WTC11 (cell line): ENCODE measurements at regions not wholly inside any gene's neighbourhood (a gene's known extent, or its start where the extent isn't known, plus 50 kb on each side); places are given as distances from the start of the nearest gene placed in this dataset.

Experiments
- ATAC-seq: fragments of 200-7000 bp; cut with Tn5 transposase; 2 replicates; pipeline ENCODE4 v1.10.0; 2021; ENCODE audit warnings: mild to moderate bottlenecking, moderate library complexity
- CTCF ChIA-PET: fragments of 300-600 bp; sonication (Branson Sonifier 250); formaldehyde crosslinking; loops from one replicate; lab custom pipeline; 2021; ENCODE audit warnings: antibody characterized with exemption; lab: Charles Lee
- POLR2A ChIA-PET: fragments of 350-600 bp; sonication (Branson Sonifier 250); formaldehyde crosslinking; loops from one replicate; lab custom pipeline; 2021; ENCODE audit warnings: antibody characterized with exemption; lab: Charles Lee
- DNase-seq: peaks from one replicate; pipeline ENCODE4 v3.0.0; 2021; ENCODE audit warnings: low spot score
- H3K27ac Mint-ChIP-seq: 2 replicates; pipeline ENCODE4 v1.8.0; 2021; ENCODE audit warnings: mixed read lengths
- H3K27me3 Mint-ChIP-seq: 2 replicates; pipeline ENCODE4 v1.8.0; 2021; ENCODE audit warnings: low read depth, mild to moderate bottlenecking, moderate library complexity, mixed read lengths
- H3K36me3 Mint-ChIP-seq: 2 replicates; pipeline ENCODE4 v1.8.0; 2021; ENCODE audit warnings: mixed read lengths
- H3K4me1 Mint-ChIP-seq: 2 replicates; pipeline ENCODE4 v1.8.0; 2022; ENCODE audit warnings: mixed read lengths
- H3K4me3 Mint-ChIP-seq: 2 replicates; pipeline ENCODE4 v1.8.0; 2021; ENCODE audit warnings: mild to moderate bottlenecking, moderate library complexity, mixed read lengths
- H3K9me3 Mint-ChIP-seq: 2 replicates; pipeline ENCODE4 v1.8.0; 2021; ENCODE audit warnings: mixed read lengths
- ATF6 ChIP-seq: sonication (generic); formaldehyde crosslinking; IDR thresholded peaks from 2 replicates; pipeline ENCODE4 v1.8.1; 2023; ENCODE audit warnings: mild to moderate bottlenecking, missing genetic modification reagents
- CREB1 ChIP-seq: sonication (generic); formaldehyde crosslinking; IDR thresholded peaks from 2 replicates; pipeline ENCODE4 v1.8.0; 2023; ENCODE audit warnings: mild to moderate bottlenecking, missing genetic modification reagents
- E2F1 ChIP-seq: sonication (generic); formaldehyde crosslinking; IDR thresholded peaks from 2 replicates; pipeline ENCODE4 v1.8.0; 2022; ENCODE audit warnings: mild to moderate bottlenecking, missing genetic modification reagents
- EMX1 ChIP-seq: fragments of 250-450 bp; sonication (Bioruptor Pico); IDR thresholded peaks from 2 replicates; pipeline ENCODE4 v1.8.0; 2021; ENCODE audit warnings: mild to moderate bottlenecking
- HMGXB4 ChIP-seq: sonication (generic); formaldehyde crosslinking; IDR thresholded peaks from 2 replicates; pipeline ENCODE4 v1.8.1; 2023; ENCODE audit warnings: mild to moderate bottlenecking, moderate library complexity, missing genetic modification reagents
- MAX ChIP-seq: sonication (generic); formaldehyde crosslinking; IDR thresholded peaks from 2 replicates; pipeline ENCODE4 v1.8.0; 2022; ENCODE audit warnings: mild to moderate bottlenecking, missing genetic modification reagents
- MXD4 ChIP-seq: fragments of 250-450 bp; sonication (Bioruptor Pico); IDR thresholded peaks from 2 replicates; pipeline ENCODE4 v1.8.0; 2021; ENCODE audit warnings: mild to moderate bottlenecking, moderate library complexity, borderline replicate concordance
- NFYB ChIP-seq: sonication (generic); formaldehyde crosslinking; conservative IDR thresholded peaks from 2 replicates; pipeline ENCODE4 v1.8.0; 2022; ENCODE audit warnings: low read depth, missing genetic modification reagents
- SMAD3 ChIP-seq: sonication (generic); formaldehyde crosslinking; IDR thresholded peaks from 2 replicates; pipeline ENCODE4 v1.8.0; 2022; ENCODE audit warnings: missing genetic modification reagents, mild to moderate bottlenecking, borderline replicate concordance
- SMAD4 ChIP-seq: sonication (generic); formaldehyde crosslinking; IDR thresholded peaks from 2 replicates; pipeline ENCODE4 v1.8.0; 2022; ENCODE audit warnings: mild to moderate bottlenecking, missing genetic modification reagents
- STAT6 ChIP-seq: sonication (generic); formaldehyde crosslinking; conservative IDR thresholded peaks from 2 replicates; pipeline ENCODE4 v1.8.1; 2023; ENCODE audit warnings: mild to moderate bottlenecking, low read depth, missing genetic modification reagents, moderate library complexity
- TEAD4 ChIP-seq: sonication (generic); formaldehyde crosslinking; IDR thresholded peaks from 2 replicates; pipeline ENCODE4 v1.8.0; 2022; ENCODE audit warnings: mild to moderate bottlenecking, missing genetic modification reagents
- ZBTB43 ChIP-seq: sonication (generic); formaldehyde crosslinking; IDR thresholded peaks from 2 replicates; pipeline ENCODE4 v1.8.1; 2023; ENCODE audit warnings: mild to moderate bottlenecking, missing genetic modification reagents

GRCh38 chr14:78074561-78074960 is 95.6 kb upstream of the NRXN3 start:
- no peak overlapping the region for H3K27ac Mint-ChIP-seq
- no peaks in the 10 kb centered on the region for H3K27me3 Mint-ChIP-seq
- DNase-seq: no peak

GRCh38 chr14:78075033-78075432 is 95.1 kb upstream of the NRXN3 start:
- CTCF ChIA-PET: interaction anchor here (1.2 kb wide), 1 partner anchor 53 kb away, joined by 3 read pairs; no protein-coding TSS in a partner anchor
- no peak for DNase-seq
- no peak overlapping the region for H3K27ac Mint-ChIP-seq
- H3K9me3 Mint-ChIP-seq: 0 out of 2 replicates have a peak, but pooled peaks cover 4% of the 10 kb centered on the region
- 0 out of 2 replicates have a peak, but pooled peaks cover 4% of the 10 kb centered on the region for H3K4me1 Mint-ChIP-seq
- no peak for TF ChIP-seq E2F1
- no peak for TF ChIP-seq ZBTB43 (CRISPR knock-in tag)
- TF ChIP-seq SMAD3: no peak
- TF ChIP-seq HMGXB4: no peak
- TF ChIP-seq, all 79 proteins: peak for 0
- ATAC-seq: no peak
- no peaks in the 10 kb centered on the region for H3K27me3 Mint-ChIP-seq
- H3K4me3 Mint-ChIP-seq: no peak overlapping the region
- POLR2A ChIA-PET: no interaction called here
- no peaks in the 10 kb centered on the region for H3K36me3 Mint-ChIP-seq

More at GRCh38 chr14:78074561-78074960, 95.6 kb upstream of the NRXN3 start:
- ATAC-seq: no peak
- ChIA-PET POLR2A (no interaction called here), CTCF (no interaction called here)
- 0 out of 2 replicates have a peak, but pooled peaks cover 4% of the 10 kb centered on the region for H3K9me3 Mint-ChIP-seq
- H3K4me1 Mint-ChIP-seq: 0 out of 2 replicates have a peak, but pooled peaks cover 4% of the 10 kb centered on the region
- no peaks in the 10 kb centered on the region for H3K36me3 Mint-ChIP-seq
- H3K4me3 Mint-ChIP-seq: no peak overlapping the region
- TF ChIP-seq EMX1 (CRISPR knock-in tag) (no peak), STAT6 (CRISPR knock-in tag) (no peak)
- TF ChIP-seq, all 79 proteins: peak for 0

- TF ChIP-seq ATF6 (CRISPR knock-in tag) (no peak), EMX1 (CRISPR knock-in tag) (no peak), SMAD4 (CRISPR knock-in tag) (no peak), STAT6 (CRISPR knock-in tag) (no peak), NFYB (CRISPR knock-in tag) (no peak), TEAD4 (CRISPR knock-in tag) (no peak), MXD4 (CRISPR knock-in tag) (no peak), MAX (CRISPR knock-in tag) (no peak), CREB1 (CRISPR knock-in tag) (no peak)
- no peak for DNase-seq
- no peak; the same call in 1 of the 2 replicates for ATAC-seq
- Mint-ChIP-seq H3K27ac (no peak overlapping the region), H3K9me3 (0 out of 2 replicates have a peak, but pooled peaks cover 4% of the 10 kb centered on the region), H3K4me1 (0 out of 2 replicates have a peak, but pooled peaks cover 4% of the 10 kb centered on the region), H3K36me3 (no peaks in the 10 kb centered on the region), H3K27me3 (no peaks in the 10 kb centered on the region), H3K4me3 (no peak overlapping the region)
- ChIA-PET CTCF (interaction anchor here (1.2 kb wide), 1 partner anchor 53 kb away, joined by 3 read pairs; no protein-coding TSS in a partner anchor), POLR2A (no interaction called here)
Observed at GRCh38 chr14:78075555-78076277, 94.5 kb upstream of the NRXN3 start.
